Upper lobe of left lung (tissue), 6 donors: ENCODE measurements at regions not wholly inside any gene's neighbourhood (a gene's known extent, or its start where the extent isn't known, plus 50 kb on each side); places are given as distances from the start of the nearest gene placed in this dataset.
"Not testable (repeated sequence)": the region's sequence is repeated elsewhere in the genome, so short reads cannot be mapped to it uniquely, and the experiment has no call there.

ENCODE experiments used
- ATAC-seq, 2 donors: fragments of 200-7000 bp; cut with Tn5 transposase; one replicate each; pipeline ENCODE4 v1.9.1; 2022; ENCODE audit warnings: mild to moderate bottlenecking in 2 of 2, moderate library complexity in 2 of 2; ENCODE audit not compliant: low FRiP score in 2 of 2
- DNase-seq, 2 donors: peaks; one replicate each; pipeline ENCODE4 v3.0.0-alpha.2; 2019 to 2020
- H3K27ac ChIP-seq, 4 donors: fragments of 200-600 bp; sonication (generic); one replicate each; pipeline ENCODE4 v1.5.1; 2016 to 2019
- H3K27me3 ChIP-seq, 4 donors: fragments of 200-600 bp; sonication (generic); one replicate each; pipeline ENCODE4 v1.5.1; 2017 to 2019
- H3K36me3 ChIP-seq, 4 donors: fragments of 200-600 bp; sonication (generic); one replicate each; pipeline ENCODE4 v1.5.1; 2016 to 2019
- H3K4me1 ChIP-seq, 4 donors: fragments of 200-600 bp; sonication (generic); one replicate each; pipeline ENCODE4 v1.5.1; 2018 to 2019
- H3K4me3 ChIP-seq, 4 donors: fragments of 200-600 bp; sonication (generic); one replicate each; pipeline ENCODE4 v1.5.1; 2017 to 2019; ENCODE audit warnings: mild to moderate bottlenecking in 2 of 4, moderate library complexity in 1 of 4
- H3K9me3 ChIP-seq, 4 donors: fragments of 200-600 bp; sonication (generic); one replicate each; pipeline ENCODE4 v1.5.1; 2018 to 2019
- EP300 ChIP-seq, 4 donors: sonication (generic); formaldehyde crosslinking; IDR thresholded peaks; one replicate each; pipeline ENCODE4 v1.5.1; 2017; ENCODE audit warnings: antibody characterized with exemption in 4 of 4, control low read depth in 2 of 4
- POLR2A ChIP-seq, 4 donors: fragments of 450-650 bp; IDR thresholded peaks; one replicate each; pipeline ENCODE4 v1.5.1; 2016 to 2017; ENCODE audit warnings: antibody characterized with exemption in 4 of 4, mild to moderate bottlenecking in 2 of 4
- POLR2AphosphoS5 ChIP-seq, 2 donors: sonication (generic); formaldehyde crosslinking; IDR thresholded peaks; one replicate each; pipeline ENCODE4 v1.5.1; 2017; ENCODE audit warnings: antibody characterized with exemption in 2 of 2
- WGBS, 2 donors: methylation state at CpG; one replicate each; pipeline ENCODE4 v1.1.5; 2017 to 2018; 5-methylcytosine and 5-hydroxymethylcytosine counted together
- TF ChIP-seq, protein P1 (sequence below), 6 experiments: fragments of 450-650 bp in 4 of 6; fragments of 200-600 bp in 2 of 6; sonication (generic) in 2 of 6; IDR thresholded peaks; one replicate each; pipeline ENCODE4 v1.5.1; 2016 to 2019; ENCODE audit warnings: antibody characterized with exemption in 6 of 6
- donor health status: DM: no; HTN: no; CAD: no; lungs with moderate emphysema.
- donor health status: DM: no; HTN: yes; CAD: no; lungs with severe emphysema.

DNA sequence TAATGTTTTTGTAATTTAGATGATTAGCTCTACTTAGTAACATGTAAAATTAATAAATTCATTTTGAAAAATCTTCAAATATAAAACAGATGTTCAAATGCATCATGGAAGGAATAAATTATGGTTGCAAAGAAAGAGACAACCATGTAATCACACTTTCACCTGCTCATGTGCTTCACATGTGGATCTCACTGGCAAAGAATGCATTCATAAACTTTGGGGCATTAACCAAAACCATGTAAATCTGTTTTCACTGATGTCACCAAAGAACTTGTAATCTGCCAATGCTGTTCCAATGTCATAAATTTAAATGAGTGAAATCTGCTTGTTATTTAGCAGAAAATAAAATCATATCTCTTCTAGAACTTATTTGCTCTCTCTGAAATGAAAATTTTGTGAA, 142.7 kb downstream of the TENT5A start:
- Histone ChIP-seq H3K27ac (no peak overlapping the region), H3K27me3 (no peaks in the 10 kb centered on the region), H3K4me3 (no peak overlapping the region), H3K9me3 (no peaks in the 10 kb centered on the region), H3K36me3 (no peaks in the 10 kb centered on the region), H3K4me1 (peaks cover 0 to 9% (median 4%) of the 10 kb centered on the region in 4 donors)
- DNase-seq (no peak), ATAC-seq (no peak)
- TF ChIP-seq POLR2A (IDR thresholded peaks at IDR 0.05) (no peak), EP300 (IDR thresholded peaks at IDR 0.05) (no peak), POLR2AphosphoS5 (IDR thresholded peaks at IDR 0.05) (no peak)
- TF ChIP-seq, protein P1, sequence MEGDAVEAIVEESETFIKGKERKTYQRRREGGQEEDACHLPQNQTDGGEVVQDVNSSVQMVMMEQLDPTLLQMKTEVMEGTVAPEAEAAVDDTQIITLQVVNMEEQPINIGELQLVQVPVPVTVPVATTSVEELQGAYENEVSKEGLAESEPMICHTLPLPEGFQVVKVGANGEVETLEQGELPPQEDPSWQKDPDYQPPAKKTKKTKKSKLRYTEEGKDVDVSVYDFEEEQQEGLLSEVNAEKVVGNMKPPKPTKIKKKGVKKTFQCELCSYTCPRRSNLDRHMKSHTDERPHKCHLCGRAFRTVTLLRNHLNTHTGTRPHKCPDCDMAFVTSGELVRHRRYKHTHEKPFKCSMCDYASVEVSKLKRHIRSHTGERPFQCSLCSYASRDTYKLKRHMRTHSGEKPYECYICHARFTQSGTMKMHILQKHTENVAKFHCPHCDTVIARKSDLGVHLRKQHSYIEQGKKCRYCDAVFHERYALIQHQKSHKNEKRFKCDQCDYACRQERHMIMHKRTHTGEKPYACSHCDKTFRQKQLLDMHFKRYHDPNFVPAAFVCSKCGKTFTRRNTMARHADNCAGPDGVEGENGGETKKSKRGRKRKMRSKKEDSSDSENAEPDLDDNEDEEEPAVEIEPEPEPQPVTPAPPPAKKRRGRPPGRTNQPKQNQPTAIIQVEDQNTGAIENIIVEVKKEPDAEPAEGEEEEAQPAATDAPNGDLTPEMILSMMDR (IDR thresholded peaks at IDR 0.05): no peak

DNA sequence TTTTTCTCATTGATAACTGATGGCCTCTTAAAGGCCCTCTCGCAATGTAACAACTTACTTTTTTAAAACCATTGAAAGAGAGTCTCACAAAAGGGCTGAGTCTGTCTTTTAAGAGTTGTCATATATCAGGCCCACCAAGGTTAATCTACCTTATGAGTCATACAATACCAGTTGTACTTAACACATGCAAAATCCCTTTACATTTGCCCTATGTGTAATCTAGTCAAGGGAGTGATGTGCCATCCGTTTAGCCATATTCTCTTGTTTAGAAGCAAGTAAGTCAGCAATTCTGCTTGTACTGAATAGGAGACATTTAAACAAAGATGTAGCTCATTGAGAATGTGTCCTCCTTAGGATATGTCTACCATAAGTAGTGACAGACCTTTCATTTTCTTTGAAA, 143.7 kb downstream of the TENT5A start:
- ATAC-seq (no peak), DNase-seq (no peak)
- 88 to 92% methylated on average over 2 of the region's 2 CpGs for WGBS, 2 donors
- H3K27ac ChIP-seq: no peak overlapping the region
- H3K4me3 ChIP-seq: no peak overlapping the region
- H3K27me3 ChIP-seq: no peaks in the 10 kb centered on the region
- TF ChIP-seq, protein P1 (IDR thresholded peaks at IDR 0.05): no peak
- TF ChIP-seq POLR2AphosphoS5 (IDR thresholded peaks at IDR 0.05) (no peak), EP300 (IDR thresholded peaks at IDR 0.05) (no peak), POLR2A (IDR thresholded peaks at IDR 0.05) (no peak)
- peaks cover 0 to 3% (median under 1%) of the 10 kb centered on the region in 4 donors for H3K4me1 ChIP-seq
- H3K9me3 ChIP-seq: no peaks in the 10 kb centered on the region
- H3K36me3 ChIP-seq: no peaks in the 10 kb centered on the region

DNA sequence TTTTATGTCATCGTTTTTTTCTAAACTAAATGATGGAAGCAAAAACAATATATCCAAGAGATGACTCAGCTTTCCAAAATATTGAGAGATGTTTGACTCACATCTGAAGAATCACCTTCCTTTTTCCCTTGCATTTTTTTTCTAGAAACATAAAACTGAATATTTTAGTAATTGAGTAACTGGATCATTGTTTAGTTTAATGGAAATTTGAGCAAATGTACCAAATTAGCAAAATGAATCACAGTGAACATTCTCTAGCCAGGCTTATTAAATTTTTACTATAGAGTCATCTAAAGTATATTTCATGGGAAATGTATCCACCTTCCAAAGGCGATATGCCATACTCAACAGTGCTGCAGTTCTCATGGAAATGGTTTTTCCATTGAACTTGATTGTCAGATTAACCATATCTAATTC, 145.5 kb downstream of the TENT5A start:
- no peaks in the 10 kb centered on the region for H3K9me3 ChIP-seq
- no peaks in the 10 kb centered on the region for H3K36me3 ChIP-seq
- DNase-seq: no peak
- H3K27me3 ChIP-seq: no peaks in the 10 kb centered on the region
- no peak overlapping the region for H3K4me3 ChIP-seq
- WGBS, 2 donors: 87 to 92% methylated on average over 2 of the region's 2 CpGs
- ATAC-seq: no peak
- no peak overlapping the region for H3K27ac ChIP-seq
- no peaks in the 10 kb centered on the region for H3K4me1 ChIP-seq
- TF ChIP-seq, protein P1 (IDR thresholded peaks at IDR 0.05): no peak

DNA sequence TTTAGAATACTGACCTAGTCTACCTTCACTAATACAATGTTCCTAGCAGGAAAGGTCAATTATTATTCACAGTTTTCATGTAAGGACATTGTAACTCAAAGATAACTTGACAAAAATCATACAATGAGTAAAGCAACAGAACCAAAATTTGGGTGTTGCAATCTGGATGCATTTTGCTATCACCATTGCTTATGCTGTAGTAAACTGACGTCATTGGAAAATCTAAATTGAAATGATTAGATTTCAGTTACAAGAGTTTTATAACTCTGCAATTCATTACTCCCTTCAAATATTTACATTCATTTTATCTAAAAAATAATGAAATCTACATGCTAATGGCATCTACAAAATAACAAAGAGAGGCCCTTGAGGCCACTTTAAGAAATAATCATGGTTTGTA, 147.0 kb downstream of the TENT5A start:
- TF ChIP-seq POLR2A (IDR thresholded peaks at IDR 0.05) (no peak), POLR2AphosphoS5 (IDR thresholded peaks at IDR 0.05) (no peak), EP300 (IDR thresholded peaks at IDR 0.05) (no peak)
- TF ChIP-seq, protein P1 (IDR thresholded peaks at IDR 0.05): no peak
- no peak overlapping the region for H3K4me3 ChIP-seq
- no peak for ATAC-seq
- H3K27ac ChIP-seq: no peak overlapping the region
- WGBS, 2 donors: 79 to 87% methylated on average over 1 of the region's 1 CpG
- no peaks in the 10 kb centered on the region for H3K9me3 ChIP-seq
- H3K4me1 ChIP-seq: no peaks in the 10 kb centered on the region
- no peak for DNase-seq
- H3K36me3 ChIP-seq: no peaks in the 10 kb centered on the region
- H3K27me3 ChIP-seq: no peaks in the 10 kb centered on the region

DNA sequence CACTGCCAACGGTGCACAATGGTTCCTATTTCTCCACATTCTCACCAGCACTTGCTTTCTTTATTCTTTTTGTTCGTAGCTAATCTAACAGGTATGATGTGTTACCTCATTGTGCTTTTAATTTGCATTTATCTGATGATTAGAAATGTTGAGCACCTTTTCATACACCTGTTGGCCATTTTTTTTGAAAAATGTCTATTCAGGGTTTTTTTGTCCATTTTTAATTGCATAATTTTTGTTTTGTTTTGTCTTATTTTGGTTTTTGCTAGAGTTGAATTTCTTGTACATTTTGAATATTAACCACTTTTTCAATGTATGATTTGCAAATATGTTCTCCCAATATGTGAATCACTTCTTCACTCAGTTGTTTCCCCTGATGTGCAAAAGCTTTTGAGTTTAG, 150.6 kb downstream of the TENT5A start:
- Histone ChIP-seq H3K4me1 (no peaks in the 10 kb centered on the region), H3K27me3 (no peaks in the 10 kb centered on the region), H3K9me3 (no peaks in the 10 kb centered on the region), H3K4me3 (no peak overlapping the region), H3K27ac (no peak overlapping the region), H3K36me3 (no peaks in the 10 kb centered on the region)
- 82 to 92% methylated on average over 2 of the region's 2 CpGs for WGBS, 2 donors
- no peak for TF ChIP-seq POLR2AphosphoS5 (IDR thresholded peaks at IDR 0.05)
- TF ChIP-seq, protein P1 (IDR thresholded peaks at IDR 0.05): no peak
- no peak for TF ChIP-seq EP300 (IDR thresholded peaks at IDR 0.05)
- no peak for TF ChIP-seq POLR2A (IDR thresholded peaks at IDR 0.05)
- DNase-seq: no peak
- ATAC-seq: no peak

DNA sequence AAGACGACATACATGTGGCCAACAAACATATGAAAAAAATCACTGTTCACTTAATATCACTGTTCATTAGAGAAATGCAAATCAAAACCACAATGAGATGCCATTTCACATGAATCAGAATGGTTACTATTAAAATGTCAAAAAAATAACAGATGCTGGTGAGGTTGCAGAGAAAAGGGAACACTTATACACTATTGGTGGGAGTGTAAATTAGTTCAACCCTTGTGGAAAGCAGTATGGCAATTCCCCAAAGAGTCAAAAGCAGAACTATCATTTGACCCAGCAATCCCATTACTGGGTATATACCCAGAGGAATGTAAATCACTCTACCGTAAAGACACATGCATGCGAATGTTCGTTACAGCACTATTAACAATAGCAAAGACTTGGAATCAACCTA, 152.0 kb downstream of the TENT5A start:
- H3K4me1 ChIP-seq, H3K9me3 ChIP-seq, H3K27me3 ChIP-seq, ATAC-seq, DNase-seq, H3K27ac ChIP-seq, H3K4me3 ChIP-seq, H3K36me3 ChIP-seq: not testable (repeated sequence)
- WGBS, 2 donors: 90 to 96% methylated on average over 4 of the region's 4 CpGs
